ENCODE measurements at regions not wholly inside any gene's neighbourhood (a gene's known extent, or its start where the extent isn't known, plus 50 kb on each side); places are given as distances from the start of the nearest gene placed in this dataset.
"Not testable (repeated sequence)": the region's sequence is repeated elsewhere in the genome, so short reads cannot be mapped to it uniquely, and the experiment has no call there.

DNA sequence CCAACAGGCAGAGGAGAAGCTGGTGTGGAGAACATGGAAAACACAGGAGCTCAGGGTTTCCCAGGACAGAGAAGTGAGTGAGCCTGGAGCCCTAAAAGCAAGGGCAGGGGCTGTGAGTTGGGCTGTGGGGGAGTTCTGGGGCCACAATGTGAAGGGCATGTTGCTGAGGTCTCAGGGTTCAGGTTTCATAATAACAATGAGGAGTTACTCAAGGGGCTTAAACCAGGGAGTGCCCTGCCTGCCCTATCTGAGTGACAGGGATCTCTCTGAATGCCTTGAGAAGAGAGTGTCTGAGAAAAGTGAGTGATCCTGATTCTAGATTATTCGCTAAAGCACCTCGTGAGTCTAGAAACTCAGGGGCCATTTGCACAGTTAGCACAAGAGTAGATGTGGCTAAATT, 129.6 kb downstream of the VPREB1 start:
- DNase-seq, result no peak

DNA sequence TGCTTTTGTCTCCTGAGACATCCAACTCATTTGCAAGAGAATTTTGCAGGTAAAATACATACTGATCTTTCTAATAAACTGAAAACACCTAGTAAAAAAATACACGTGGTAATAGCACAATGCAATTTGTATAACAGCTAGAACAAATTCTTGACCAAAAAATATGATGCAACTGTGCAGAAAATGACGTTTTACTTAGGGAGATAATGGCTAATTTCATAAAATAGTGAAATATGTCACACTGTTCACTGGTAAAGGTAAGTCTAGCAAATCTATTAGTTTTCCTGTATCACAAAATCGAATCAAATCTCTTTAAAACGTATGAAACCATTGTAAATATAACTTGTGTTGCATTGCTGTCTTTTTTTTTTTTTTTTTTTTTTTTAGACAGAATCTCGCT, 130.0 kb downstream of the VPREB1 start:
- DNase-seq, result no peak

DNA sequence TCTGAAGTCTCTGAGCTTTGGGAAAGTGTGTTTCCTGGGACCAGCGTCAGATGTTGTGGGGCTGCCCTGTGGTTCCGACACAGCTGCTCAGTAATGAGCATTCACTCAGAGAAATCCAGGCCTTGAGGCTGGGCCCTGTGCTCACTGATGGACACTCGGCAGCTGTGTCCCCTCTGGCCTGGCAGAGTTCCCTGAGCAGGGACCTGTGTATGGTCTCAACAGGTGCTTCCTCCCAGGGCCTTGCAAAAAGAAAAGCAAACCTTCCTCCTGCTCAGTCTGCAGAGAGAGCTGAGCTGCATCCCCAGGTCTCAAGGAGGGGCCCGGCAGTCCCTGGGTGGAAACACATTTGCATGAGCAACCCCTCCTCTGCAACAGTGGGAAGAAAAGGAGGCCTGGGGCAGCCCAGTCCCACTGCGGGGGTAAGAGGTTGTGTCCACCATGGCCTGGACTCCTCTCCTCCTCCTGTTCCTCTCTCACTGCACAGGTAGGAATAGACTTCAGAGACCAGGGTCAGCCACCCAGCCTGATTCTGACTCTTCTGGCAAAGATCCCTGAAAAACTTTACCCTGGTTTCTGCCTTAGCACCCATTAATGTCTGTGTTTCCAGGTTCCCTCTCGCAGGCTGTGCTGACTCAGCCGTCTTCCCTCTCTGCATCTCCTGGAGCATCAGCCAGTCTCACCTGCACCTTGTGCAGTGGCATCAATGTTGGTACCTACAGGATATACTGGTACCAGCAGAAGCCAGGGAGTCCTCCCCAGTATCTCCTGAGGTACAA, 131.2 kb downstream of the VPREB1 start:
- peak; percentile 49 for DNase-seq

GRCh38 chr22:22376352-22376706, 131.7 kb downstream of the VPREB1 start:
- DNase-seq, result no peak

- not testable (repeated sequence) for DNase-seq
These were observed 131.7 kb downstream of the ZNF280B start for GRCh38 chr22:22376884-22377283.

GRCh38 chr22:22377335-22377734, 131.2 kb downstream of the ZNF280B start:
- no peak for DNase-seq

- no peak for DNase-seq
These were observed 129.8 kb downstream of the ZNF280B start for GRCh38 chr22:22378446-22379415.

GRCh38 chr22:22380098-22381030, 128.2 kb downstream of the ZNF280B start:
- DNase-seq, result peak; percentile 35

DNA sequence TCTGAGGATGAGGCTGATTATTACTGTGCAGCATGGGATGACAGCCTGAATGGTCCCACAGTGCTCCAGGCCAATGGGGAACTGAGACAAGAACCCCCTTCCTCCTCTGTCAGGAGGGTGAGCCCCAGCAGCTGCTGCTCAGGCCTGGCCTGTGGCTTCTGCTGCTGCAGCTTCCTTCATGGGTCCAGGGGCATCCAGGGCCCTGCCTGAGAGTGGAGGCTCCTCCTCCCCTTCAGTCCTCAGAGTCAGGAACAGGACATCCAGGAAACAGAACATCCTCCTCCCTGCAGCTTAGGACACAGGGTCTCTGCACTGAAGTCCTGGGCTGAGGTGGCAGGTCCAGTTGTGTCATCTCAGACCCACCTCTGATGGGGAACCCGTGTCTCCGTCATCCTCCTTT, 127.2 kb downstream of the ZNF280B start:
- DNase-seq, result not testable (repeated sequence)

DNA sequence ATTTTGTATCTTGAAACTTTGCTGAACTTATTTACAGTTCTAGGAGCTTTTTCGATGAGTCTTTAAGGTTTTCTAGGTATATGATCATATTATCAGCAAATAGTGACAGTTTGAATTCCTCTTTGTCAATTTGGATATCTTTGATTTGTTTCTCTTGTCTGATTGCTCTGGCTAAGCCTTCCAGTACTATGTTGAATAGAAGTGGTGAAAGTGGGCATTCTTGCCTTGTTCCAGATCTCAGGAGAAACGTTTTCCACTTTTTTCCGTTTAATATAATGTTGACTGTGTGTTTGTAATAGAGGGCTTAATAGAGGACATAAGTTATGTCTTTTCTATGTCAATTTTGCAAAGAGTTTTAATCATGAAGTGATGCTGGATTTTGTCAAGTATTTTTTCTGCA, 124.3 kb downstream of the ZNF280B start:
- no peak for DNase-seq

DNA sequence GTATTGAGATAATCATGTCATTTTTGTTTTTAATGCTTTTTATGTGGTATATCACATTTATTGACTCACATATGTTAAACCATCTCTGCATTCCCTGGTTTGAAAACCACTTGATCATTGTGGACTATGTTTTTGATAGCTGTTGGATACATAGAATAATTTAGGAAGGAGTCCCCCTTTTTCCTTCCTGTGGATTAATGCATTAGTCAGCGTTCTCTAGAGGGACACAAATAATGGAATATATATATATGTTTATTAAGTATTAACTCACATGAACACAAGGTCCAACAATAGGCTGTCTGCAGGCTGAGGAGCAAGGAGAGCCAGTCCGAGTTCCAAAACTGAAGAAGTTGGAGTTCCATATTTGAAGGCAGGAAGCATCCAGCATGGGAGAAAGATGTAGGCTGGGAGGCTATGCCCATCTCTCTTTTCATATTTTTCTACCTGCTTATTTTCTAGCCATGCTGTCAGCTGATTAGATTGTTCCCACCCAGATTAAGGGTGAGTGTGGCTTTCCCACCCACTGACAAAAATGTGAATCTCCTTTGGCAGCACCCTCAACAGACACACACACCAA, 123.8 kb downstream of the ZNF280B start:
- no peak for DNase-seq

- peak; percentile 57 for DNase-seq
These were observed 121.7 kb downstream of the ZNF280B start for GRCh38 chr22:22386602-22387385.

DNA sequence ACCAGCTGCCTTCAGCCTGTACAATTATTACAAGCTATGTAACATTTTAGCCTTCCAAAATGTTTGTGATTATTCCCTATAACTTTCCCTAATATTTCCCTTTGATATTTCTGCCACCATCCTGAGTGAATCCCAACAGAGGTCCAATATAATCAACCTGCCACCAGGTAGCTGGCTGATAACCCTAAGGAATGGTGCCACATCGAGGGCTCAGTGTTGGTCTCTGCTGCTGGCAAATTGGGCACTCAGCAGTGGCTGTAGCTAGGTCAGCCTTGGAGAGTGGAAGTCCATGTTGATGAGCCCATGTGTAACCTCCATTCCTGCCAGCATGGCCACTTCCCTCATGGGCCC, 121.2 kb downstream of the ZNF280B start:
- no peak for DNase-seq

- DNase-seq, result no peak
These were observed 120.5 kb downstream of the ZNF280B start for GRCh38 chr22:22388090-22388489.

GRCh38 chr22:22388494-22388893, 120.0 kb downstream of the ZNF280B start:
- DNase-seq, result no peak

DNA sequence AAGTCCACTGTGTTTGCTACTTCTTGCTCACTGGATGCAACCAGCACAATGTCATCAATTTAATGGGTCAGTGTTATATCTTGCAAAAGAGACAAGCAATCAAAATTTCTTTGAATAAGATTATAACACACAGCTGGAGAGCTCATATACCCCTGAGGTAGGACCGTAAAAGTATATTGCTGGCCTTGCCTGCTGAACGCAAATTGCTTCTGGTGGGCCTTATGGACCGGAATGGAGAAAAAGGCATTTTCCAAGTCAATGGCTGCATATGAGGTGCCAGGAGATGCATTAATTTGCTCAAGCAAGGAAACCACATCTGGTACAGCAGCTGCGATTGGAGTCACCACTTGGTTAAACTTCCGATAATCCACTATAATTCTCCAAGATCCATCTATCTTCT, 119.1 kb downstream of the ZNF280B start:
- no peak for DNase-seq

GRCh38 chr22:22390989-22391388, 117.6 kb downstream of the ZNF280B start:
- DNase-seq, result no peak

DNA sequence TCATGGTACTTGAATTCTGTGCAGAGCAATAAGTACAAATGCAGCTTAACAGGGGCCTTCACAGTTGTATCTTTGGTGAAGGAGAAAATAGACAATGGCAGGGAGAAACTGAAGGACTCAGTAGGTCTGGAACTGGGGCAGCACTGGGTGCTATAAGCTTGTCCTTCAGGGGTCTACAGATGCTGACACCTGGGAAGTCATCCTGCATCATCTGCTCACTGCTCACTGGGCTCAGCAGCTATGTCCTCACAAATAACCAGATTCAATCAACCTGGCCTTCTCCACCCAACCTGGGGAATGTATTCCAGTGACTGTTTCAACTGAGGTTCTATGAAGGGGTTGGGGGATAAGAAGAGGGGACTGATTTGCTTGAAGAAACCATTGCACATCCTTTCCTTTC, 117.0 kb downstream of the ZNF280B start:
- no peak for DNase-seq

DNA sequence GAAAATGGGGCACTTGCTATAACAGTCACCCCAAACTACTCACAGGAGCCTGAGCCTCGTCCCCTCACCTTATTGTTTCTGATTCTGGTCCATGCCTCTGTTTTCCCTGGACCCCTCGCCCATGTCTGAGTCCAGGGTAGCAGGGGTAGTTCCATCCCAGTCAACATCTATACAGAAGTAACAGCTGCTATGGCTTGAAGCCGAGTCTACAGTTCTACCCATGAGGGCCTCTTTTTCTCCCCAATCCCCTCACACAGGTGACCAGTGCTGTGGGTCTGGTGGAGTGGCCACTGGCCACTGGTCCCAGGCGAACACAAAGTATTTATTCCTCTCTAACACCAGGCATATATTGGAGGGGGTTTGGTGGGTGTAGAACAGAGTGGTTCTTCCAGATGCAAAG, 116.4 kb downstream of the ZNF280B start:
- DNase-seq, result no peak

DNA sequence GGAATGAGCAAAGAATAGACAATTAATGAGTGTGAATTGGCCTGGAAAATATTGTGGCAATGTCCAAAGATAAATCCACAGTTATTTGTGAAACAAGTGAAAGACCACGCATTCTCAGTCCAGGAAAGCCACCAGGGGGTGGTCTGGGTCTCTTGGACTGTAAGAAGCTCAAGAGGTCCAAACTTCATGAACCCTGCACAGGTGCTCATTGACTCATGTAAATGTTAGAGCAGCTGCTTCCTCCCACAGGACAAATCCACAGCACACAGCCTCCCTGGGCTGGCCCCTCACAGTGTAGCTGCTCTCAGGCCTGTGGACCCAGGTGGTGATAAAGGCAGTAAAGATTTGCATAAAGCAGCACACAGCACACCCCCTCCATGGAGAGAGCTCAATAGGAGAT, 114.0 kb downstream of the ZNF280B start:
- DNase-seq, result peak; percentile 24

DNA sequence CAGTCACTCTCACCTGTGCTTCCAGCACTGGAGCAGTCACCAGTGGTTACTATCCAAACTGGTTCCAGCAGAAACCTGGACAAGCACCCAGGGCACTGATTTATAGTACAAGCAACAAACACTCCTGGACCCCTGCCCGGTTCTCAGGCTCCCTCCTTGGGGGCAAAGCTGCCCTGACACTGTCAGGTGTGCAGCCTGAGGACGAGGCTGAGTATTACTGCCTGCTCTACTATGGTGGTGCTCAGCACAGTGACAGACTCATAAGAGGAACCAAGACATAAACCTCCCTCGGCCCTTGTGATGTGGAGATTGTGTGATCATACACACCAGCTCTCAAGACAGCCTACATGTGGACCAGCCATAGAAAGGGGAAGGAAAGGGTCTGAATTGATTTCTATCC, 113.3 kb downstream of the ZNF280B start:
- DNase-seq, result no peak
